GM12872 (cell line): ENCODE measurements at regions not wholly inside any gene's neighbourhood (a gene's known extent, or its start where the extent isn't known, plus 50 kb on each side); places are given as distances from the start of the nearest gene placed in this dataset.

Experiments used
- CTCF ChIP-seq: IDR thresholded peaks from 3 replicates; pipeline ENCODE4 v1.5.1; 2011; ENCODE audit warnings: low read depth, mild to moderate bottlenecking, low read length, moderate library complexity; ENCODE audit not compliant: insufficient read depth

DNA sequence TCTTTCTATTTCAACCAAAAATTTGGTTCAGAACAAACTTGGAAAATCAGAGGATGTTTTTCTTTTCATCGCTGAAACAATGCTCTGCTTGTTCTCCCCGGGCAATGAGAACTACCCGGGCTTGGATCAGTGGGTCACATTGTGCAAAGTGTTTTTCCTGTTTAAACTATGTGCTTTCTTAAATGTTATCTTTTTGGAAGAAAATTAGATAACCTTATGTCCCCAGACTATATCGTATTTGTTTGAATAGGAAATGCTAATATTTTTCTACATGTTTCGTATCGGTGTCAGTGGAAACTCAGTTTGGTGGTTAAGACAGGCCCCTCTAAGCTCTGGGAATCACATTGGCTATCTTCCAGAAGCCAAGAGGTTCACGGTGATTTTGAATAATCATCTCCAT, 319.5 kb upstream of the NFE2L3 start:
- no peak for TF ChIP-seq CTCF

- TF ChIP-seq CTCF: no peak
These were observed 319.1 kb upstream of the NFE2L3 start for GRCh38 chr7:25832929-25833328.

DNA sequence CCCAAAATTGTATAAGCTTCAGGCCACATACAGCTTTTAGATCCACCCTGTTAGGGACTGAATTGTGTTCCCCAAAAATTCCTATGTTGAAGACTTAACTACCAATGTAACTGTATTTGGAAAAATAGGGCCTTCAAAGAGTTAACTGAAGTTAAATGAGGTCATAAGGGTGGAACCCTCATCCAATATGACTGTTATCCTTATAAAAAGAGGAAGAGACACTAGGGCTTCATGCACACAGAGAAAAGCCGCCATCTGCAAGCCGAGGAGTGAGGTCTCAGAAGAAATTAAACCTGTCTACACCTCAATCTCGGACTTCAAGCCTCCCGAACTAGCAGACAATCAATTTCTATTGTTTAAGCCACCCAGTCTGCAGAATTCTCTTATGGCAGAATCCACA, 317.9 kb upstream of the NFE2L3 start:
- TF ChIP-seq CTCF: no peak

GRCh38 chr7:25835197-25835596, 316.8 kb upstream of the NFE2L3 start:
- TF ChIP-seq CTCF: no peak

DNA sequence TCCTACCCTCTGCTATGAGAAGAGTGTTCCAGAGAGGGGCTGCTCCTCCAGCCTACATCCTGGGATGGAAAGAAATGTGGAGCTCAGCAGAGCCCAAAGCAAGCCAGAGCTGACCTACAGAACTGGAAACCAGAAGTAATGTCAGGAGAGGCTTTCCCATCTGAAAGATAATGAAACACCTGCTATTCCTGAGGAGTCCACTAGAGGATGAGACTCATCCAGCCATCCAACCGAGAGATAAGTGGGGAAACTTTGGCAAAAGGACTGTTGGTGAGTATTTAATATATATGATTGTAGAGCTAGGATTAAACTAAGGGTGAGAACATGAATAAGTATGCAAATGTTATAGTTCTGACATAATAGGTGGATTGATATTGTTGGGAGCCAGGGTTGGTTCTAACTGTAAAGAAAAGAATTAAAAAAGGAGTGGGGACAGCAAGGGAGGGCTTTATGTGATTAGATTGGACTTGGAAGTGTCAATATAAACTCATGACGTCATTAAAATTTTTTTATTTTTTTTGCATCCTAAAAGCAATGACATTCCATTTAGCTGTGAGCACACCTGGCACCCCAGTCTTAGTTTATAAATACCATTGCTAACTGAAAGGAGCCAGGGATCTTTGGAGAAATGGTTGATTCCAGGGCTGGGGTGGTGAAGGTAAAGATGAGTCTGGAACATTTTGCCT, 312.8 kb upstream of the NFE2L3 start:
- TF ChIP-seq CTCF: peak; percentile 55; the same call in 2 of the 3 replicates

- TF ChIP-seq CTCF: no peak
These were observed 311.7 kb upstream of the NFE2L3 start for GRCh38 chr7:25840209-25840792.

GRCh38 chr7:25841575-25841974, 310.4 kb upstream of the NFE2L3 start:
- no peak for TF ChIP-seq CTCF
